Transverse colon (tissue), 3 donors: ENCODE measurements at regions not wholly inside any gene's neighbourhood (a gene's known extent, or its start where the extent isn't known, plus 50 kb on each side); places are given as distances from the start of the nearest gene placed in this dataset.
A peak's percentile ranks its signal among the peaks of the same experiment; 100 is the strongest.

Source experiments
- CTCF ChIP-seq, 5 experiments: fragments of 200-600 bp in 3 of 5; fragments of 450-650 bp in 2 of 5; sonication (generic) in 3 of 5; IDR thresholded peaks; 1 replicate in 2 of 5; 2 replicates in 3 of 5; pipeline ENCODE4 v1.5.1; 2016 to 2017; ENCODE audit warnings: antibody characterized with exemption in 5 of 5, inconsistent platforms in 3 of 5, mild to moderate bottlenecking in 2 of 5, moderate library complexity in 1 of 5
- EP300 ChIP-seq: sonication (generic); formaldehyde crosslinking; IDR thresholded peaks from one replicate; pipeline ENCODE4 v1.6.1; 2017; ENCODE audit warnings: antibody characterized with exemption, low read depth

- TF ChIP-seq CTCF (IDR thresholded peaks at IDR 0.05) (no peak), EP300 (peak; percentile 85)
Observed at GRCh38 chr14:64645220-64645892, 58.9 kb upstream of the PLEKHG3 start.
